ENCODE measurements at regions not wholly inside any gene's neighbourhood (a gene's known extent, or its start where the extent isn't known, plus 50 kb on each side); places are given as distances from the start of the nearest gene placed in this dataset.
A peak's percentile ranks its signal among the peaks of the same experiment; 100 is the strongest.

GRCh38 chr13:30129411-30129810, 177.9 kb downstream of the KATNAL1 start:
- TF ChIP-seq POLR2A (IDR thresholded peaks at IDR 0.05) (no peak), CTCF (IDR thresholded peaks at IDR 0.05) (no peak)
- no peak for DNase-seq
- H3K27me3 ChIP-seq = no peaks in the 10 kb centered on the region
- intact Hi-C loops (cut with DNase I; ENCODE audit: low total_unique reads) = no loop called here
- 85 to 89% methylated on average over 2 of the region's 2 CpGs for WGBS, 2 donors
- H3K27ac ChIP-seq = no peak overlapping the region
- peaks cover 24% of the 10 kb centered on the region for H3K4me1 ChIP-seq
- H3K9me3 ChIP-seq = no peaks in the 10 kb centered on the region
- no peak overlapping the region for H3K4me3 ChIP-seq
- no peaks in the 10 kb centered on the region for H3K36me3 ChIP-seq (ENCODE audit: low read depth, missing control alignments)

- Histone ChIP-seq H3K4me3 (no peak overlapping the region), H3K27ac (no peak overlapping the region), H3K9me3 (no peaks in the 10 kb centered on the region), H3K4me1 (peaks cover 19% of the 10 kb centered on the region), H3K36me3 (ENCODE audit: low read depth, missing control alignments) (no peaks in the 10 kb centered on the region), H3K27me3 (no peaks in the 10 kb centered on the region)
- DNase-seq = no peak
- 80 to 94% methylated on average over 2 of the region's 2 CpGs for WGBS, 2 donors
- TF ChIP-seq CTCF (IDR thresholded peaks at IDR 0.05) (no peak), POLR2A (IDR thresholded peaks at IDR 0.05) (no peak)
- intact Hi-C loops (cut with DNase I; ENCODE audit: low total_unique reads) = no loop called here
These were observed 178.8 kb downstream of the KATNAL1 start for GRCh38 chr13:30128591-30128990.

- H3K4me1 ChIP-seq = peaks cover 15% of the 10 kb centered on the region
- TF ChIP-seq CTCF (IDR thresholded peaks at IDR 0.05) = no peak
- no peak for TF ChIP-seq POLR2A (IDR thresholded peaks at IDR 0.05)
- WGBS, 2 donors = 81 to 88% methylated on average over 1 of the region's 1 CpG
- intact Hi-C loops (cut with DNase I; ENCODE audit: low total_unique reads) = no loop called here
- no peak overlapping the region for H3K27ac ChIP-seq
- DNase-seq = no peak
- no peaks in the 10 kb centered on the region for H3K9me3 ChIP-seq
- no peak overlapping the region for H3K4me3 ChIP-seq
- no peaks in the 10 kb centered on the region for H3K27me3 ChIP-seq
- no peaks in the 10 kb centered on the region for H3K36me3 ChIP-seq (ENCODE audit: low read depth, missing control alignments)
These were observed 179.3 kb downstream of the KATNAL1 start for GRCh38 chr13:30128095-30128494.

GRCh38 chr13:30126903-30127428, 180.4 kb downstream of the KATNAL1 start:
- H3K27me3 ChIP-seq = no peaks in the 10 kb centered on the region
- peaks cover 15% of the 10 kb centered on the region for H3K4me1 ChIP-seq
- WGBS, 2 donors = 80 to 92% methylated on average over 4 of the region's 4 CpGs
- TF ChIP-seq CTCF (IDR thresholded peaks at IDR 0.05) (no peak), POLR2A (IDR thresholded peaks at IDR 0.05) (no peak)
- H3K27ac ChIP-seq = peak overlapping the region; percentile 14 to 53
- no peak overlapping the region for H3K4me3 ChIP-seq
- DNase-seq = no peak
- H3K36me3 ChIP-seq (ENCODE audit: low read depth, missing control alignments) = no peaks in the 10 kb centered on the region
- H3K9me3 ChIP-seq = no peaks in the 10 kb centered on the region
- intact Hi-C loops (cut with DNase I; ENCODE audit: low total_unique reads) = no loop called here

GRCh38 chr13:30125422-30126073, 181.8 kb downstream of the KATNAL1 start:
- peak; percentile 42 for DNase-seq

More at GRCh38 chr13:30125422-30126073, 181.8 kb downstream of the KATNAL1 start:
- Histone ChIP-seq H3K4me3 (no peak overlapping the region), H3K36me3 (ENCODE audit: low read depth, missing control alignments) (no peaks in the 10 kb centered on the region), H3K9me3 (no peaks in the 10 kb centered on the region), H3K27ac (peak overlapping the region in 1 of 2 donors; percentile 53), H3K4me1 (peaks cover 15% of the 10 kb centered on the region), H3K27me3 (no peaks in the 10 kb centered on the region)
- TF ChIP-seq POLR2A (IDR thresholded peaks at IDR 0.05) = no peak
- TF ChIP-seq CTCF (IDR thresholded peaks at IDR 0.05) = no peak
- intact Hi-C loops (cut with DNase I; ENCODE audit: low total_unique reads) = no loop called here
- 17 to 31% methylated on average over 5 of the region's 5 CpGs for WGBS, 2 donors
